Adrenal gland (tissue), 9 donors: ENCODE measurements at regions not wholly inside any gene's neighbourhood (a gene's known extent, or its start where the extent isn't known, plus 50 kb on each side); places are given as distances from the start of the nearest gene placed in this dataset.

Source experiments
- DNase-seq, 7 donors: peaks; one replicate each; pipeline ENCODE4 v3.0.0-alpha.2; 2019 to 2020
- H3K27ac ChIP-seq, 5 donors: fragments of 200-600 bp; sonication (generic) in 4 of 5; 1 replicate in 3 of 5; 2 replicates in 2 of 5; pipeline versions ENCODE4 v1.5.1 to v1.8.0; 2016 to 2020; ENCODE audit warnings: mild to moderate bottlenecking in 1 of 5
- H3K27me3 ChIP-seq: fragments of 200-600 bp; 2 replicates; pipeline ENCODE4 v1.8.0; 2021
- H3K36me3 ChIP-seq, 2 donors: fragments of 200-600 bp; replicated peaks in 1 of 2; 1 replicate in 1 of 2; 2 replicates in 1 of 2; pipeline versions ENCODE4 v1.5.1 to v1.8.0; 2018 to 2022
- H3K4me1 ChIP-seq, 2 donors: fragments of 200-600 bp; replicated peaks in 1 of 2; 1 replicate in 1 of 2; 2 replicates in 1 of 2; pipeline versions ENCODE4 v1.5.1 to v1.8.0; 2018 to 2021
- H3K4me3 ChIP-seq, 4 donors: fragments of 200-600 bp; sonication (generic) in 3 of 4; one replicate each; pipeline ENCODE4 v1.5.1; 2016 to 2018
- H3K9me3 ChIP-seq, 3 donors: fragments of 200-600 bp; sonication (generic) in 1 of 3; replicated peaks in 1 of 3; 1 replicate in 2 of 3; 2 replicates in 1 of 3; pipeline versions ENCODE4 v1.5.1 to v1.8.0; 2016 to 2021
- CTCF ChIP-seq, 6 experiments: fragments of 450-650 bp in 4 of 6; fragments of 200-600 bp in 2 of 6; sonication (generic) in 1 of 6; IDR thresholded peaks; 1 replicate in 5 of 6; 2 replicates in 1 of 6; pipeline versions ENCODE4 v1.5.1 to v1.8.0; 2016 to 2021; ENCODE audit warnings: antibody characterized with exemption in 6 of 6, mild to moderate bottlenecking in 2 of 6, moderate library complexity in 1 of 6
- POLR2A ChIP-seq, 2 donors: fragments of 450-650 bp; IDR thresholded peaks; one replicate each; pipeline ENCODE4 v1.6.1; 2017; ENCODE audit warnings: antibody characterized with exemption in 2 of 2, mild to moderate bottlenecking in 2 of 2, moderate library complexity in 1 of 2
- WGBS, 4 donors: extraction: QIAGEN DNeasy Blood & Tissue Kit in 2 of 4; methylation state at CpG; one replicate each; pipeline versions ENCODE4 v1.1.5 to v1.1.7; 2013 to 2017; 5-methylcytosine and 5-hydroxymethylcytosine counted together
- intact Hi-C, 2 donors: fragments of 100-400 bp; cut with DNase I; formaldehyde crosslinking; loops; one replicate each; pipeline versions ENCODE4 v1.14.1 to v1.15.0; 2022 to 2023
- donor health status: healthy with polysubstance abuse.
- donor health status: Bipolar disorder and iron deficiency.
- donor health status: DM: yes; HTN: yes; CAD: no.
- donor health status: DM: no; HTN: no; CAD: no.
- donor health status: DM: no; HTN: no; CAD: no.

DNA sequence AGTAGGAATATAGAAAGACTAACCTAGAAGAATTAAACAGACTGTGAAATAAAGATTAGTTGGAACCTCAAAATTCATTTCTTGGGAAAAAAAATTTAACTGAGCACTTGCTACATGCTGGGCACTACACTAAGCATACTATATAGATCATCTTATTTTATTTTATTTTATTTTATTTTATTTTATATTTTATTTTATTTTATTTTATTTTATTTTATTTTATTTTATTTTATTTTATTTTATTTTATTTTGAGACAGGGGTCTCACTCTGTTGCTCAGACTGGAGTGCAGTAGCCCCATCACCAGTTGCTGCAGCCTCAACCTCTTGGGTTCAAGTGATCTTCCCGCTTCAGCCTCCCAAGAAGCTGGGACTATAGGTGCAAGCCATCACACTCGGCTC, 74.5 kb upstream of the DSC1 start:
- Histone ChIP-seq H3K27me3 (no peaks in the 10 kb centered on the region), H3K36me3 (no peaks in the 10 kb centered on the region), H3K4me3 (no peak overlapping the region), H3K4me1 (no peaks in the 10 kb centered on the region), H3K9me3 (no peaks in the 10 kb centered on the region), H3K27ac (no peak overlapping the region)
- WGBS, 4 donors, result 76 to 83% (median 82%) methylated on average over 2 of the region's 2 CpGs
- DNase-seq, result no peak
- intact Hi-C loops, result no loop called here
- TF ChIP-seq POLR2A (IDR thresholded peaks at IDR 0.05) (no peak), CTCF (IDR thresholded peaks at IDR 0.05) (no peak)

- Histone ChIP-seq H3K4me1 (no peaks in the 10 kb centered on the region), H3K9me3 (no peaks in the 10 kb centered on the region), H3K27me3 (no peaks in the 10 kb centered on the region), H3K4me3 (no peak overlapping the region), H3K36me3 (no peaks in the 10 kb centered on the region), H3K27ac (no peak overlapping the region)
- no peak for TF ChIP-seq POLR2A (IDR thresholded peaks at IDR 0.05)
- TF ChIP-seq CTCF (IDR thresholded peaks at IDR 0.05), result no peak
- no peak for DNase-seq
- intact Hi-C loops, result no loop called here
Measured at GRCh38 chr18:31241425-31241824, 76.5 kb upstream of the DSG1 start.

DNA sequence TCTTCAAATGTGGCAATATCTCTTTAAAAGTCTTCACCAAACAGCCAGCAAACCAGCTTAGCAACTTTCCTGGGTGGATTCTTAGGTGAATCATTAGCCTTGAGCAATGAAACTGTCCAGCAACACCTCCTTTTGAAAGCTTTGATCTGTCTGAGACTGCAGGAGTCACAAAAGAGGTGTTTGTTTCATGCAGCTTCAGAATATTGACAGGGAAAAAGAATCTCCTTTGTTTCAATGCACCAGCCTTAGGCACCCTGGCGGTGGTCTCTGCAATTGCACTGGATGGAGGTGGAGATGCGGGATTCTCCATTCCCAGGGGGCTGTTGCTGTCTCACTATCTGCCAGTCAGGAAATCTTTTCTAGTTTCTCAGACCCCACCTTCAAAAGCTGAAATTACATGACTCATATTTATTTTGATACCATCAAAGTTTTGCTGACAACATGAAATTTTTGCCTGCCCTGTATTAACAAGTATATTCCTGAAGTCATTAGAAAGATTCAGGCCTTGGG, 76.0 kb upstream of the DSG1 start:
- H3K9me3 ChIP-seq, result no peaks in the 10 kb centered on the region
- peak in 1 of 7 donors; percentile 13 for DNase-seq
- H3K36me3 ChIP-seq, result no peaks in the 10 kb centered on the region
- H3K27me3 ChIP-seq, result no peaks in the 10 kb centered on the region
- intact Hi-C loops, result no loop called here
- TF ChIP-seq CTCF (IDR thresholded peaks at IDR 0.05) (peak in 2 of 6 experiments; percentile 7 to 31), POLR2A (IDR thresholded peaks at IDR 0.05) (no peak)
- H3K4me1 ChIP-seq, result no peaks in the 10 kb centered on the region
- no peak overlapping the region for H3K27ac ChIP-seq
- WGBS, 4 donors, result 45 to 66% (median 48%) methylated on average over 2 of the region's 2 CpGs
- H3K4me3 ChIP-seq, result no peak overlapping the region

DNA sequence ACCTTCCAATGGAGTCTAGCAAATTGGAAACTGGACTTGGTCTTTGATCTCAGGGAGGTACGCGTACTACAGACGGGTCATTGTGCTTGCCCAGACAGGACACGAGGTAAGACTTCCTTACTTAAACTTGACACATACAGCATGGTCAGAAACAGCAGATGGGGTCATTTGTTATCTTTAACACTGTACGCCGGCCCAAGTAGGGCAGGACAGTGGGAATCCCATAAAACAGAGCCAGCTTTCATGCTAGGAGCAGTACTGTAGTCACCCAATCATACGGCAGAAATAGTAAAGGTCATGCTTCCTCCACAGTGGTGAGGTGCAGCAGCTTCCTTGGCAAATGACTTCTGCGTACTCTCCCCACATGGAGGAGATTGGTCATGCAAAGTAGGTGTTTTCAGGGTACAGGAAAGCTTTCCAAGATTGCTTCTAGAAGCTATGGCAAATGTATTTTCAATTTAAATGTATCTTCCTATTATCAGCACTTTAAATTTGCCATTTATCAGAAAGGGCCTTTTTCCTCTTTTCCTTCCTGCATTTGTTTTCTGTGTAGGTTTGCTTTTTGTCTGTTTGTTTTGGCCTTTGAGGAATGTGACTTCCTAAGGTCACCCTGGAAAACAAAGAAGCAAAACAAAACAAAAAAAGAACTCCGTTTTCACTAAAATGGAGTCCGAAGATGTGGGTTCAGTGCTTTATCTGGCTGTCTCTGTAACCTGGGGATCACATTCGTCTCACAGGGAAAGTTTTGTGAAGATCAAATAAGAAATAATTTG, 74.0 kb upstream of the DSG1 start:
- no peak for DNase-seq
- H3K4me1 ChIP-seq, result no peaks in the 10 kb centered on the region
- H3K36me3 ChIP-seq, result no peaks in the 10 kb centered on the region
- H3K27me3 ChIP-seq, result no peaks in the 10 kb centered on the region
- H3K27ac ChIP-seq, result no peak overlapping the region
- WGBS, 4 donors, result 51 to 61% (median 54%) methylated on average over 11 of the region's 11 CpGs
- H3K9me3 ChIP-seq, result no peaks in the 10 kb centered on the region
- intact Hi-C loops, result no loop called here
- no peak overlapping the region for H3K4me3 ChIP-seq
- TF ChIP-seq CTCF (IDR thresholded peaks at IDR 0.05) (no peak), POLR2A (IDR thresholded peaks at IDR 0.05) (no peak)
